ENCODE measurements at regions not wholly inside any gene's neighbourhood (a gene's known extent, or its start where the extent isn't known, plus 50 kb on each side); places are given as distances from the start of the nearest gene placed in this dataset.

DNA sequence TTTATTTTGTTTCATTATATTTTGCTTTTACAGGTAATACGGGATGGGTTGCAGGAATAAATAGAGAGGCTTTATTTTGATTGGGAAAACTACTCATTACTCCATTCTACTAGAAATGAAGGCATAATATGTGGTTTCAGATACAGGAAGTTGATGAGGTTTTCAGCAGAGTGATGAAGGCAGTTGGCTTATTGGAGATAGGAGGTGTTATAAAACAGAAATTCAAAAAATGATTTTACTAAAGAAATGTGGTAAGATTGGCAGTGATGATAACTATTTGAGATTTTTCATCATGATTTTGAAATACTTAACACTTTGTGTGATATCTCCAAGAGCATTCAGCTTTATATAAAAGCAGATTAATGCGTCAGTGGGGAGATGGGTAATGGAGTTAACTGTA lies 1445.7 kb upstream of the CADM2 start:
- ATAC-seq (no peak), DNase-seq (ENCODE audit: low spot score) (no peak)

DNA sequence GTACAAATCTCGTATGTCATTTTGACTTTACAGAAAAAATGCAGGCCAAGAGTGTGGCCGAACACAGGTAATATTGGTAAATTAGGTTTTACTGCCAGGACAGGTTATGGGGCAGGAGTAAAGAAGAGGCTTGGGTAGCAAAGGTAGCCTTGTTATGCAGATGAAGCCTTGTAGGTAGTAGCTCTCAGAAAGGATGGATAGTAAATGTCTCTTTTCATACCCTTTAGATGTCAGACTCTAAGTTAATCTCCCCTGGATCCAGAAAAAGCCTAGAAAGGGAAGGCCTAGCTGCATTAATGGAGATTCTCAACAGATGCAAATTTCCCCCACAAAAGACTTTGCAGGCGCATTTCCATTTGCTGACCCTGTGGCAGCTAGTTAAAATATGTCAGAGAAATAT lies 1445.1 kb upstream of the CADM2 start:
- no peak for ATAC-seq

DNA sequence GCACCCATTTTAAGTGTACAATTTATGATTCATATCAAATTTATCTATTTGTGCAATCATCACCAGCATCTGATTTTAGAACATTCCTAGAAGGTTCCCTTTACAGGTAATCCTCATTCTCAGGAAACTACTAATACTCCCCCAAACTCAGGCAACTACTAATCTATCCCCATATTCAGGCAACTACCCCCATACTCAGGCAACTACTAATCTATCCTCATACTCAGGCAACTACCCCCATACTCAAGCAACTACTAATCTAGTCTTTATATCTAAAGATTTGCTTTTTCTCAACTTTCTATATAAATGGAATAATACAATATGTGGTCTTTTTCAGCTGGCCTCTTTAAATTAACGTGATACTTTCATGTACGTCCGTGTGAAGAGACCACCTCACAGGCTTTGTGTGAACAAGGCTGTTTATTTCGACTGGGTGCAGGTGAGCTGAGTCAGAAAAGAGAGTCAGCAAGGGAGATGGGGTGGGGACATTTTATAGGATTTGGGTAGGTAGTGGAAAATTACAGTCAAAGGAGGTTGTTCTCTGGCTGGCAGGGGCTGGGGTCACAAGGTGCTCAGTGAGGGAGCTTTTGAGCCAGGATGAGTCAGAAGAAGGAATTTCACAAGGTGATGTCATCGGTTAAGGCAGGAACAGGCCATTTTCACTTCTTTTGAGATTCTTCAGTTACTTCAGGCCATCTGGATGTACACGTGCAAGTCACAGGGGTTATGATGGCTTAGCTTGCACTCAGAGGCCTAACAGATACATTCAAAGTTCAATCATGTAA lies 1444.5 kb upstream of the CADM2 start:
- ATAC-seq = no peak
- DNase-seq (ENCODE audit: low spot score) = no peak

More for the DNA sequence above, 1445.1 kb upstream of the CADM2 start:
- no peak for DNase-seq (ENCODE audit: low spot score)

DNA sequence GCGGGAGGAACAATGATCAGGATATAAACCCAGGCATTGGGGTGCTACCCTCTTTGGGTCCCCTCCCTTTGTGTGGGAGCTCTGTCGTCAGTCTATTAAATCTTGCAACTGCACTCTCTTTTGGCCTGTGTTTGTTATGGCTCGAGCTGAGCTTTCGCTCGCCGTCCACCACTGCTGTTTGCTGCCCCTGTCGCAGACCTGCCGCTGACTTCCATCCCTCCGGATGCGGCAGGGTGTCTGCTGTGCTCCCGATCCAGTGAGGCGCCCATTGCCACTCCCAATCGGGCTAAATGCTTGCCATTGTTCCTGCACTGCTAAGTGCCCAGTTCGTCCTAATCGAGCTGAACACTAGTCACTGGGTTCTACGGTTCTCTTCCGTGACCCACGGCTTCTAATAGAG lies 1443.7 kb upstream of the CADM2 start:
- ATAC-seq (no peak), DNase-seq (ENCODE audit: low spot score) (no peak)

DNA sequence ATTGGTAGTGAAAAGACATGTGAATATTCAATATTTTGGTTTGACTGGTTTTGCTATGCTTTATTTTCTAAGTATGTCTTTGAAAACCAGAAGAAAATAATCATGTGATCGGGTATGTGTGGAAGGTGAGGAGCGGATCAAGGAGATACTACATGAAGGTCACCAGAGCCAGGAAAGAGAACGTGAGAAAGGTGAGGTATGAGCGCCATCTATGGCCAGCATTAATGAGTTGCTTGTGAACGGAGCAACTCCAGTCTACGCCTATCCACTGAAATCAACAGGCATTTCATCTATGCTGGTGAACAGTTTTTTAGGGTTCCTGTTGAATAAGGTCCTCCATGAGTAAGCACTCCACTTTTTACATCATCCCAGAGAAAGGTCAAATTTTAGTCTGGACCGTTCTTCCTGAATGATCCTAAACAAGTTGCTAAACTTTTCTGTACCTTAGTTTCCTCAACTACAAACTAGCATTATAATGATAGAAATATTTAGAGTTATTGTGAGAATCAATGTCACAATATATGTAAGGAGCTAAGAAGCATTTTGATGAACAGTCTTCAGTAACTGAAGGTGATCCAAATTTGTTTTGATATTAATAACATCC lies 1435.2 kb upstream of the CADM2 start:
- DNase-seq (ENCODE audit: low spot score) (peak; percentile 57), ATAC-seq (peak; percentile 99)

DNA sequence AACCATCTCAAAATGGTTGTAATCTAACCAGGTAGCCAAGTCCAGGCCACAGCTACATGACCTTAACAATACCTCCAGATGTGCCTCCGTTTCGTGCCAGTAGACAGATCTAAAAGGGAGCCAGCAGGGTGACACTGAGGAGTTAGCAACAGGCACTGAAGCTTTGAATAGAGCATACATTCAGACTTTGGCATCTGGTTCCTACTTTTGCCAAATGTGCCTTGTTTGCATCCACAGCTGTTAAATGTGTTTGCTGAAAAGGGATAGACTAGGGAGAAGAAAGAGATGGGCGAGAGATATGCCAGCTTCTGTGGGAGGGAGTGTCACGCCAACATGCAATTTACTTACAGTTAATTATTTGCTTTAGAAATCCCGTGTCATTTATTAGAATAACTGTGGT lies 1433.9 kb upstream of the CADM2 start:
- ATAC-seq (no peak), DNase-seq (ENCODE audit: low spot score) (no peak)

DNA sequence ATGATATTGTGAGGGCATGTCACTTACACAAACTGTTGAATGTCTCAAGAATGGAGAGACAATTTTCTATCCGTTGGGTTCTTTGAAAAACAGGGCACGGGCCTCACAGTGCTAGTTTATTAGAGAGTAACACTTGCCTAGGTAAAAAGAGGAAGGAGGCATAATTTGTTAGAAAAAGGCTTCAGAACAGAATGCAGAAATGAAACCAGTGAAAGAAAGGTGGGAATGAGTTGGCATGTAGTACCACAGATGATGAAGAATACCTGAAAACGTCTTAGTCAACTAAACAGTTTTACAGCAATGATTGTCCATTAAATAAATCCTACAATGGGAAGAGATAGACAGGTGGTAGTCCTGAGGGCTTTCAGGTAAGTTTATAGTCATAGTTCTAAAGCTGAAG lies 1399.7 kb upstream of the CADM2 start:
- DNase-seq (ENCODE audit: low spot score) (no peak), ATAC-seq (no peak)

DNA sequence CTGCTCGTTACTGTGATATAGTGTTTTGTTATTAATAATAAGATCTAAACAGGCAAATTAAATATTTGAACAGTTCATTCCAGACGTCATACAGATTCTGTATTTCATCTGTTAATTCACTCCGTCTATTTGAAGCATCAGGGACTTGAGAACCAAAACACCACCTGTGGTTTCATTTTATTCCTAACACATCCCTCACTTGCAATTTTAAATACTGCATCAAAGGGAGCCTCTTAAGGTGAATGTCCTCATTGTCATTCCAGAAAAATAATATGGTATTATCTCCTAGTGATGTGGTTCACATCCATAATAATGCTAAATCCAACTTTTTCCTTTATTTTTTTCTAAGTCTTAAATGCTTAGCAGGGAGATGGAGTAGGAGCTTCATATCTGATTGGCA lies 1390.9 kb upstream of the CADM2 start:
- ATAC-seq (no peak), DNase-seq (ENCODE audit: low spot score) (no peak)

DNA sequence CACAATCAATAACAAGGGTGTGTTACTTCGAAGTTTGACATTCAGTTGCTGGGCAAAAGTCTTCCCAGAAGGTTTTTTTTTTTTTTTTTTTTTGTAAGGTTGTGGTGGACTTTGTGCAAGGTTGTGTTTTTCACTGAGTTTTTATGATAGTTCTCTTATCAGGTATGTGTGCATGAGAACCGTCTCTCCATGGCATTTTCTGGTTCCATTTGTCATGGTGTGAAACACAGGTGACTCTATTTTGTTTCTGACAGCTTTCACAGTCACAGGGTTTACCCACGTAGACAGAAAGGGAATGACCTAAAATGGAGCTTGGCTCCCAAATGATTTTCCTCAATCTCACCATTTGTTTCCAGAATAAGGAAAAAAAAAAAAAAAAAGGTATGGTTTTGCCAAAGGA lies 1377.2 kb upstream of the CADM2 start:
- DNase-seq (ENCODE audit: low spot score) = no peak
- no peak for ATAC-seq

DNA sequence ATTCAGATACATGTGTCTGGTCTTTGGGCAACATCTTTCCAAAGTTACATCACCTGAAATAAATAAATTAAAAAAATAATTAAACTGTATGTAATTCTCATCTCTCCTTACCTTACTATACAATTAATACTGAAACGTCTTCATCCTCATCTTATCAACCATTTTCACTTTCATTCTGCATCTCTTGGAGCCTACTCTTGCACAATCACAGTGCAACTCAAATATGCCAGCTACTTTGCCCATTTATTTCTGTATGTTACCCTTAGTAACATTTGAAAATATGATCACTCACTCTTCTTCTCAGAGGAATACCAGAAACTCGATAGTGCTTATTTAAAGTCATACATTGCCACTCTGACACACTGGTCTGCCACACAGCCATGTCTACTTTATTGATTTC lies 1357.1 kb upstream of the CADM2 start:
- no peak for ATAC-seq
- DNase-seq (ENCODE audit: low spot score) = no peak

DNA sequence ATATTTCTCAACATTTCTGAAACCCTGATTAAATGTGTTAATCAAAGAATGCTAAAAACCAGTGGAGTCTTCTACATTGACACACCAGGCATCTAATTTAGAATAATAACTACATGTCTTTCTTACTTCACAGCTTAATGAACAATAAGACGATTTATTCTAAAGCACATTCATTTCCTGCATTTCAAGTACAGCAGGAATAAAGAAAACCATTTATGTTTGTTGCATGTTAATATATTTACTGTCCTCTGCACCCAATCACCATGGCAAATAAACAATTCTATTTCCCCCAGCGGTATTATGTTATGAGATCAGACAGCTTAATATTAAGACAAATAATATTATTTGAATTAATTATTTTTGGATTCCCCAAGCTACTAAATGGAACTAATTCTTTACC lies 1336.3 kb upstream of the CADM2 start:
- ATAC-seq (no peak), DNase-seq (ENCODE audit: low spot score) (no peak)

DNA sequence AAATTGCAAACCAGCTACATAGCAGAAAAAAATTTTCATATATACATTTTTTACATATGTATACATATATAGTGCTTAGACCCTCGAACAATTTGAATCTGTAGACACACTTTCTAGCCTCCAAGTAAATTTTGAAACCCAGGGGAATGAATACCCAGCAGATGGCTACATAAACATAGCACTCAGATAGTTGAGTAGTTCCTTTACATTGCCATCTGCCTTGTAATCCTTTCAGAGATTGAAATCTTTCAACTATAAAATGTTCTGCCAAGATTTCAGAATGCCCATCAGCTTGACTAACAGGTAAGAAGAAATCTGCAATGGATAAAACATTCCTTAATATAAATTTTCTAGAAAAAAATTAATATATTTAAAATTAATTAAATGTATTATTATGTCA lies 1333.5 kb upstream of the CADM2 start:
- ATAC-seq (no peak), DNase-seq (ENCODE audit: low spot score) (no peak)

DNA sequence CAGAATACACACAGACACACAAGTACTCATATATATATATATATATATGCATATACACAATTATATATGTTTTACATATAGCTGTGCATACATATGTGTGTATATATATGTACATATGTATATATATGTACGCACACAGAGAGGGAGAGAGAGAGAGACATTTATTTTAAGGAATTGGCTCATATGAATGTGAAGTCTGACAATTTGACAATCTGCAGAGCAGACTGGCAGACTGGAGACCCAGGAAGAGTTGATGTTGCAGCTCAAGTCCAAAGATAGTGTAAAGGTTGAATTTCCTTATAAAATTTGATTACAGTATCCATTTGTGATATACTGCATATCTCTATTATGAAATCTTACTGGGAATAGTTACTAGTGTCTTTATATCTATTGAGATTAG lies 1330.3 kb upstream of the CADM2 start:
- no peak for ATAC-seq
- DNase-seq (ENCODE audit: low spot score) = no peak

DNA sequence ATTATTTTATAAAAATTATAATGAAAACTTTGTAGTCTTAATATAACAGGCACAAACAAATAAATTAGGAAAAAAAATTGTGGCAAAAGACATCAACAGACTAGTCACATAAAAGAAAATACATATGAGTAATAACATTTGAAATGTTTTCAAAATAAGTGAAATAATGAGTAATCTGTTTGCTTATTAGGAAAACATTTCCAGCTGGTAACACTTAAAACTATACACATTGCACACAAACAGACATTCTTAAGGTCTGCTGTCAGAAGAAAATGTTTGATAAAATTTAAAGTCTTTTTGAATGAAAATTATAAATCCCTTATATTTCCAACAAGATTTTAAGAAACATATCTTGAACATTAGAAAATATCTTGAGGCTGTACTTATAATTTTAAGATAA lies 1326.3 kb upstream of the CADM2 start:
- DNase-seq (ENCODE audit: low spot score) (no peak), ATAC-seq (no peak)

DNA sequence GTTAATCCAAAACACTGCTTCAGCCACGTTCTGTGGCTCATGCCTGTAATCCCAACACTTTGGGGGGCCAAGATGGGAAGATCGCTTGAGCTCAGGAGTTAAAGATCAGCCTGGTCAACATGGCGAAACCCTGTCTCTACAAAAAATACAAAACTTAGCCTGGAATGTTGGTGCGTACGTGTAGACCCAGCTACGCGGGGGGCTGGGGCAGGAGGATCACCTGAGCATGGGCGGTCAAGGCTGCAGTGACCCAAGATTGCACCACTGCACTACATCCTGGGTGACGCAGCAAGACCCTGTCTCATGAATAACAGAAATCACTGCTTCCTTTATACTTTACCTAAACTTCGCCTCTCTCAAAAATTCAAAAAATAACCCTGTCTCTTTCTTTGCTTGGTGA lies 1325.0 kb upstream of the CADM2 start:
- DNase-seq (ENCODE audit: low spot score) (no peak), ATAC-seq (no peak)

DNA sequence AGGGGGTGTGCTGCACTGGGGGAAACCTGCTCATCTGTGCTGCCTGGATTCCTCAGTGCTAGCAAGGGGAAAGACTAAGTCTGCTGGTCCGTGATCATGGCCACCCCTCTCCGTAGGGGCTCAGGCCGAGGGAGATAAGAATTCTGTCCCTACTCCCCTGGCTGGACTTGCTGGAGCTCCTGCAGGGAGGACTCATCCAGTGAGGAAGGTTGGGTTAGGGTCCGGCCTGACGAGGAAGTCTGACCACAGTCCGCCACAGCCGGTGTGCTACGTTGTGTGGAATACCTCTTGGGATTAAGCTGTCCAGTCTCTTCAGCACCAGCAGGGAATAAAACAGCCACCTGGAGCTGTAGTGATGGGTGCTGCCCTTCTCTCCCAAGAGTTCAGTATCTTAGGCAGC lies 1309.1 kb upstream of the CADM2 start:
- ATAC-seq = no peak

DNA sequence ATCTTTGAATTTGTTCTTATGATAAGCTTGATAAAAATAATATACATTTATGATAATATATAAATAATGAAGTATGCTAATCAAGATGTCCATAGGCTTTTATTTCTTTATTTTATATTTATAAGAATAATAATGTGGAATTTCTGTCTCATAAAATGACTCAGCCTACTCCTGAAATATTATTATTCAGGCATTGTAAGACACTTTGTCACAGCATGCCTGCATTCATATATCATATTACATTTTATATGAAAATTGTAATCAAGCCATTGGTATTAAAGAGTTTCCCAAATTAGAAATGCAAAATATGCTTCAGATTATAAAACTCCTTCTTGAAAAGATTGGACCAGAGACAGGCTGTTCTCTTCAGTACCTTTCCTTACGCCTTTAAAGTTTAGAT lies 1303.7 kb upstream of the CADM2 start:
- DNase-seq (ENCODE audit: low spot score) (no peak), ATAC-seq (no peak)

More for the DNA sequence above, 1309.1 kb upstream of the CADM2 start:
- no peak for DNase-seq (ENCODE audit: low spot score)

DNA sequence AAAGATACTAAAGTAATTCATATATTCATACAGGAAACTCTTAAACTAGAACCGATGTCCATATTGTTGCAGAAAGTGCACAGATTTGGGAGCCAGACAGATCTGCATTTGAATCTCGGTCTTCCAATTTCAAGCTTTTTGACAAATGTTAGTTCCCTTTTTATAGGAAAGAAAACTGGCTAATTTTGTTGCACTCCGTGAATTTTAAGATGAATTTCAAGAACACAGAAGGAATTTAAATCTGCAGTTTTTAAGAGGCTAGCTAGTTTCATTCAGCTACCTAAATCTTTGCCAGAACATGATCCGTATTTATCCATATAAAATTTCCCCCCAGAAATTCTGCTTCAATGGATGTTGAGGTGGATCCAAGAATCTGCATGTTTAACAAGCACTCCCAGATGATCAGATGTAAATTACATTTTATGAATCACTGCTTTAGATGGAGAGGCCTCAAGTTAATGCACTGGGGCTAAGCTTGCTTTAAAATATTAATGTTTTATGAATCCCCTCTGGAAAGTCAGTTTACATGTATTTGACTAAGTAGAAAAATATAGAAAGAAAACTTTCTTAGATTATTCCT lies 1296.3 kb upstream of the CADM2 start:
- ATAC-seq = no peak
- DNase-seq (ENCODE audit: low spot score) = no peak

DNA sequence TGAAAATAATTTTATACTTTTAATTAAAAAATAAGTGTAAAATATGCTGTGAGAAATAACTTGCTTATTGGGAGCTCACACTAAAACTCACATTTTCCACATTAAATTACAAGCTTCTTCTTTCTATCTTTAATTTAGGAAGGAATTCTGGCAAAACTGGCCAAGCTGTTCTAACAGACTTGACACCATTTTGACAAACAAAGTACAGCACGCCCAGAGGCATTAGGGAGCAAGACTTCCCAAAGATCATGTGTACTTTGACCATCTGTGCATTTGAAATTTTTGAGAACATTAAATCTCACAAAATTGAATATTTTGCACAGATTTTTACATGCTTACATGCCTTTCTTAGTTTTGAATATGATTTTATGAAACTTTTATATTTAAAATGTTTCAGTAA lies 1288.4 kb upstream of the CADM2 start:
- ATAC-seq (no peak), DNase-seq (ENCODE audit: low spot score) (no peak)

DNA sequence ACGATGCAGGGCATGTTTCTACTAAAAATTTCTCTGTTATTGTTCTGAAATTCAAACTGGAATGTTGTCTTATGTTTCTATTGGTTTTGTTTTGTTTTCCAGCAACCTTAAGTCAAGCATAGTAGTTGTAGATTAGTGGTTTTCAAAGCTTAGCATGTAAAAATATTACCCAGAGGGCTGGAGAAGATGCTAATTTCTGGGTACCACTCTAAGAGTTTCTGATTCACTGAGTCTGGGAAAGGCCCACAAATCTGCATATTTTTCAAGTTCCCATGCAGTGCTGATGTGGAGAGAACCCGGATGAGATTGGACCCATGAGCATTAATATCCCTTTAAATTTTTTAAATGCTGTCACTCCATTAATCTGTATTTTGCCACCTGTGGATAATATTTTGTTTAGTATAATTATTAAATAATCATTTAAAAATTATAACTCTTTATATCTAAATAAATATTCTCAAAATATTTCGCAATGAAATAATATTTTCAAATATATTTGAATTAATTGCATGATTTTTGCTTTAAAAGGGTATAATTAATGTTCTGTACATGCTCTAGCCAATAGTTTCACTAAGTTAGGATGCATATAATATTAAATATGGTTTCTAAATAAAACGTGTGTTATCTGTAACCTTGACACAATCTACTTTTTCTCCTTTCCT lies 1274.7 kb upstream of the CADM2 start:
- no peak for ATAC-seq
- no peak for DNase-seq (ENCODE audit: low spot score)

DNA sequence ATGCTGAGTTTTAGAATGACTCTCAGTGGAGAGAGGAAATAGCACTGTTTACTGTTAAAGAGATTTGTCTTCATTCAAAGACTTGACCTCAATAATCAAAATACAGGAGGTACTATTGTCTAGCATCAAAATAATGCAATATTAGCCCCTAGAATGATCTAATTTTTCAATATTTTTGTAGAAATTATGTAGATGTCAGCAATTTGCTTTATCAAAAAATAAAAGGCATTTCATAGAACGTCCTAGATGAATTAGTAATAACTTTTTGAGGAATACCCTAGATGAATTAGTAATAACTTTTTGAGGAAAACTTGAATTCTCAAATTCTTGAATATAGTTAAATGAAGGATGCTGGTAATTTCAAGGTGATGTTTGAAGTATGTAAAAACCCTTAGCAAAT lies 1252.1 kb upstream of the CADM2 start:
- ATAC-seq (no peak), DNase-seq (ENCODE audit: low spot score) (no peak)

DNA sequence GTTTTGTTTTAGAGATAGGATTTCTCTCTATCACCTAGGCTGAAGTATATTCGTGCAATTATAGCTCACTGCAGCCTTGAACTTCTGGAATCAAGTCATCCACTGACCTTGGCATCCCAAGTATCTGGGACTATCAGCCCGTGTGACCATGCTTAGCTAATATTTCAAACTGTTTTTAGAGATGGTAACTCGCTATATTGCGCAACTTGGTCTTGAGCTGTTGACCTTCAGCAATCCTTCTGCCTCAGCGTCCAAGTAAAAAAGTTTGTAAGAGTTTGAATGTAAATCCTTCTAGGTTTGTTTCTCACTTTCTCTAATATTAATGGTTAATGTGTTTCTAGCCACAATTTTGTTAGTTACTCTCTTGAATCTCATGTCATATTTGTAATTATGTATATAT lies 1243.5 kb upstream of the CADM2 start:
- ATAC-seq = no peak
- DNase-seq (ENCODE audit: low spot score) = no peak
